Mesenchymal stem cell (in vitro differentiated cells and primary cell): ENCODE measurements at regions not wholly inside any gene's neighbourhood (a gene's known extent, or its start where the extent isn't known, plus 50 kb on each side); places are given as distances from the start of the nearest gene placed in this dataset.
"Not testable (repeated sequence)": the region's sequence is repeated elsewhere in the genome, so short reads cannot be mapped to it uniquely, and the experiment has no call there.

Experiments
- DNase-seq: peaks from one replicate; pipeline ENCODE4 v3.0.0-alpha.2; 2013
- H2AFZ ChIP-seq: one replicate; pipeline ENCODE4 v1.6.1; 2013; ENCODE audit warnings: low read depth, mild to moderate bottlenecking, control low read depth, inconsistent platforms, low read length, moderate library complexity
- H2AK5ac ChIP-seq: 2 replicates; pipeline ENCODE4 v1.6.1; 2013; ENCODE audit warnings: low read length, moderate library complexity, mild to moderate bottlenecking, inconsistent platforms; ENCODE audit not compliant: severe bottlenecking
- H2BK120ac ChIP-seq: one replicate; pipeline ENCODE4 v1.6.1; 2013; ENCODE audit warnings: low read depth, mild to moderate bottlenecking, inconsistent platforms, low read length, moderate library complexity
- H2BK12ac ChIP-seq, 2 experiments: one replicate each; pipeline ENCODE4 v1.6.1; 2013; ENCODE audit warnings: inconsistent platforms in 2 of 2, low read length in 2 of 2, mild to moderate bottlenecking in 2 of 2, moderate library complexity in 2 of 2, control low read depth in 1 of 2
- H2BK15ac ChIP-seq: one replicate; pipeline ENCODE4 v1.6.1; 2013; ENCODE audit warnings: mild to moderate bottlenecking, low read depth, inconsistent platforms; ENCODE audit not compliant: poor library complexity, severe bottlenecking
- H2BK5ac ChIP-seq: 2 replicates; pipeline ENCODE4 v1.6.1; 2013; ENCODE audit warnings: low read depth, mild to moderate bottlenecking, low read length, control low read depth, inconsistent platforms; ENCODE audit not compliant: poor library complexity, severe bottlenecking
- H3K14ac ChIP-seq, 2 experiments: one replicate each; pipeline ENCODE4 v1.6.1; 2013; ENCODE audit warnings: inconsistent platforms in 2 of 2, low read length in 2 of 2, control low read depth in 1 of 2, mild to moderate bottlenecking in 1 of 2, moderate library complexity in 1 of 2
- H3K18ac ChIP-seq, 2 experiments: one replicate each; pipeline ENCODE4 v1.6.1; 2013; ENCODE audit warnings: inconsistent platforms in 2 of 2, low read length in 2 of 2, control low read depth in 1 of 2, low read depth in 1 of 2, mild to moderate bottlenecking in 1 of 2
- H3K23ac ChIP-seq, 2 experiments: one replicate each; pipeline ENCODE4 v1.6.1; 2013; ENCODE audit warnings: inconsistent platforms in 2 of 2, low read length in 2 of 2, mild to moderate bottlenecking in 2 of 2, moderate library complexity in 2 of 2, control low read depth in 1 of 2
- H3K27ac ChIP-seq: 2 replicates; pipeline ENCODE4 v1.5.1; 2013; ENCODE audit warnings: mild to moderate bottlenecking, moderate library complexity, low read length, control low read depth, inconsistent platforms; ENCODE audit not compliant: poor library complexity, severe bottlenecking
- H3K27me3 ChIP-seq, 2 experiments: 2 replicates each; pipeline versions ENCODE4 v1.6.1 to v1.7.0; 2013; ENCODE audit warnings: low read length in 2 of 2, mild to moderate bottlenecking in 2 of 2, moderate library complexity in 2 of 2, control low read depth in 1 of 2, inconsistent platforms in 1 of 2; ENCODE audit not compliant: control insufficient read depth in 1 of 2, insufficient read depth in 1 of 2
- H3K36me3 ChIP-seq, 2 experiments: 2 replicates each; pipeline versions ENCODE4 v1.6.1 to v1.7.0; 2013; ENCODE audit warnings: low read length in 2 of 2, control low read depth in 1 of 2, inconsistent platforms in 1 of 2, low read depth in 1 of 2, mild to moderate bottlenecking in 1 of 2; ENCODE audit not compliant: insufficient read depth in 2 of 2, control insufficient read depth in 1 of 2
- H3K4ac ChIP-seq, 2 experiments: one replicate each; pipeline ENCODE4 v1.6.1; 2013; ENCODE audit warnings: inconsistent platforms in 2 of 2, low read length in 2 of 2, mild to moderate bottlenecking in 2 of 2, moderate library complexity in 2 of 2, control low read depth in 1 of 2, low read depth in 1 of 2
- H3K4me1 ChIP-seq: 2 replicates; pipeline ENCODE4 v1.6.1; 2013; ENCODE audit warnings: low read depth, low read length, control low read depth; ENCODE audit not compliant: control insufficient read depth, insufficient read depth
- H3K4me2 ChIP-seq: 2 replicates; pipeline ENCODE4 v1.6.1; 2013; ENCODE audit warnings: low read length, mild to moderate bottlenecking, inconsistent platforms; ENCODE audit not compliant: poor library complexity, severe bottlenecking
- H3K4me3 ChIP-seq, 2 experiments: 2 replicates each; pipeline versions ENCODE4 v1.5.1 to v1.7.0; 2013; ENCODE audit warnings: low read length in 2 of 2, mild to moderate bottlenecking in 2 of 2, control low read depth in 1 of 2, low read depth in 1 of 2; ENCODE audit not compliant: insufficient read depth in 1 of 2
- H3K79me1 ChIP-seq: replicated peaks from 2 replicates; pipeline ENCODE4 v1.6.1; 2013; ENCODE audit warnings: mild to moderate bottlenecking, control low read depth, low read length, inconsistent platforms; ENCODE audit not compliant: poor library complexity, severe bottlenecking
- H3K9ac ChIP-seq: 2 replicates; pipeline ENCODE4 v1.7.0; 2013; ENCODE audit warnings: mild to moderate bottlenecking, low read length, moderate library complexity
- H3K9me3 ChIP-seq: 2 replicates; pipeline ENCODE4 v1.7.0; 2013; ENCODE audit warnings: mild to moderate bottlenecking, low read length; ENCODE audit not compliant: control insufficient read depth
- H4K8ac ChIP-seq: one replicate; pipeline ENCODE4 v1.6.1; 2013; ENCODE audit warnings: inconsistent platforms, mild to moderate bottlenecking, low read length, moderate library complexity
- H4K91ac ChIP-seq: one replicate; pipeline ENCODE4 v1.6.1; 2013; ENCODE audit warnings: mild to moderate bottlenecking, low read length, inconsistent platforms
- WGBS: methylation state at CpG from one replicate; pipeline ENCODE4 v1.1.7; 2013; ENCODE audit warnings: mixed read lengths; 5-methylcytosine and 5-hydroxymethylcytosine counted together

DNA sequence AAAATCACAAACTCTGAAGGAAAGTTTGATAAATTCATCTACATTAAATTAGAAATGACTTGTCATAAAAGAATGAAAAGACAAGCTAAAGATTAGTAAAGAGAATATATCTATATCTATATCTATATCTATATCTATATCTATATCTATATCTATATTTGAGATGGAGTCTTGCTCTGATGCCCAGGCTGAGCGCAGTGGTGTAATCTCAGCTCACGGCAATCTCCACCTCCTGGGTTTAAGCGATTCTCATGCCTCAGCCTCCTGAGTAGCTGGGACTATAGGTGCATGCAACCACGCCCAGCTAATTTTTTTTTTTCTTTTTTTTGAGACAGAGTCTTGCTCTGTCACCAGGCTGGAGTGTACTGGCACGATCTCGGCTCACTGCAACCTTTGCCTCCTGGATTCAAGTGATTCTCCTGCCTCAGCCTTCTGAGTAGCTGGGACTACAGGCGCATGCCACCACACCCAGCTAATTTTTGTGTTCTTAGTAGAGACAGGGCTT is 202.6 kb downstream of the CTTN start:
- H3K18ac ChIP-seq, H4K91ac ChIP-seq, H2AK5ac ChIP-seq, H3K4me3 ChIP-seq, H2BK12ac ChIP-seq, H3K4me1 ChIP-seq, H2AFZ ChIP-seq, H3K4ac ChIP-seq, H3K4me2 ChIP-seq, H4K8ac ChIP-seq, H2BK15ac ChIP-seq, DNase-seq, H3K36me3 ChIP-seq, H3K9me3 ChIP-seq, H3K14ac ChIP-seq, H2BK5ac ChIP-seq, H3K79me1 ChIP-seq, H3K23ac ChIP-seq, H2BK120ac ChIP-seq, H3K9ac ChIP-seq, H3K27ac ChIP-seq: not testable (repeated sequence)
- WGBS = 86% methylated on average over 7 of the region's 7 CpGs
- H3K27me3 ChIP-seq = peaks cover 5 to 14% of the 10 kb centered on the region in 2 experiments

GRCh38 chr11:70601861-70602538 is 203.7 kb downstream of the CTTN start:
- no peak overlapping the region for H2BK15ac ChIP-seq
- DNase-seq = no peak
- peaks cover 3% of the 10 kb centered on the region for H3K79me1 ChIP-seq
- no peak overlapping the region for H2AK5ac ChIP-seq
- H3K4ac ChIP-seq = no peak overlapping the region
- 60% methylated on average over 11 of the region's 11 CpGs for WGBS
- H2BK5ac ChIP-seq = no peak overlapping the region
- no peak overlapping the region for H4K8ac ChIP-seq
- peaks cover 1% of the 10 kb centered on the region for H3K4me1 ChIP-seq
- no peak overlapping the region for H2BK12ac ChIP-seq
- H3K4me2 ChIP-seq = no peak overlapping the region
- no peak overlapping the region for H3K9ac ChIP-seq
- no peak overlapping the region for H3K18ac ChIP-seq
- H4K91ac ChIP-seq = no peak overlapping the region
- H3K4me3 ChIP-seq = no peak overlapping the region
- no peak overlapping the region for H3K27ac ChIP-seq
- no peak overlapping the region for H2BK120ac ChIP-seq
- H3K23ac ChIP-seq = no peak overlapping the region
- no peaks in the 10 kb centered on the region for H3K36me3 ChIP-seq
- no peak overlapping the region for H3K14ac ChIP-seq
- H3K9me3 ChIP-seq = no peaks in the 10 kb centered on the region
- peaks cover 5 to 14% of the 10 kb centered on the region in 2 experiments for H3K27me3 ChIP-seq
- H2AFZ ChIP-seq = no peak overlapping the region

DNA sequence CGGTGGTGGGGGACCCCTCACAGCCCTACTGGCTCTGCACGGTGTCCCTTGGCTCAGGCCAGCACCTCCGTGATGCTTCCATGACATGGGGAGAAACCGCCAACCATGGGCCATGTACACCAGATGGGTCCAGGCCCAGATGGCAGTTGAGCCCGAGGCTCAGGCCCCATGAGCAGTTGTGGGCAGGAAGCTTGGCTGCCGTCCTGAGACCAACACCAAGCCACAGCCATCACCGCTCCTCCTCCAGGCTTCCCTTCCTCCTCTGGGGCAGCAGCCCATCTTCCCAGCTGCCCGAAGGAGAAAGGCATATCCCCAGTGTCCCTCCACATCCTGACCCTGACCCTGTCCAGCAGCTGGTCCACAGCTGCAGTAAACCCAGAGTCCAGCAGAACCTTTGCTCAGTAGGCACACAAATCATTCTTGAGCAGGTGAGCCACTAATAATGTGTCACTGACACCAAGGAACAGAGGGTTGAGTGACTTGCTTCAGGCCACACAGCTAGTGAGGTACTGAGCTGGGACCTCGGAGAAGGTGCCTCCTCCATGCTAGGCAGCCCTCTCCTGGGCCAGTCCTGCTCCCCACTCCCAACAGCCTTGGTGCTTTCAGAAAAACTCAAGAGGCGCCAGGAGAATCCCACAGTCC is 204.9 kb downstream of the CTTN start:
- Histone ChIP-seq H3K79me1 (peaks cover 3% of the 10 kb centered on the region), H3K27me3 (peaks cover 14 to 15% of the 10 kb centered on the region in 2 experiments), H3K36me3 (no peaks in the 10 kb centered on the region), H2AFZ (no peak overlapping the region), H3K4me2 (no peak overlapping the region), H2BK120ac (no peak overlapping the region), H4K8ac (no peak overlapping the region), H3K4ac (no peak overlapping the region), H3K27ac (no peak overlapping the region), H3K4me1 (peaks cover 1% of the 10 kb centered on the region), H2BK12ac (no peak overlapping the region), H4K91ac (no peak overlapping the region), H3K14ac (no peak overlapping the region), H3K9ac (no peak overlapping the region), H2BK5ac (no peak overlapping the region), H3K23ac (no peak overlapping the region), H2AK5ac (no peak overlapping the region), H3K9me3 (no peaks in the 10 kb centered on the region), H3K4me3 (no peak overlapping the region), H2BK15ac (no peak overlapping the region), H3K18ac (no peak overlapping the region)
- DNase-seq = no peak
- whole genome bisulfite sequencing = 83% methylated on average over 10 of the region's 10 CpGs

DNA sequence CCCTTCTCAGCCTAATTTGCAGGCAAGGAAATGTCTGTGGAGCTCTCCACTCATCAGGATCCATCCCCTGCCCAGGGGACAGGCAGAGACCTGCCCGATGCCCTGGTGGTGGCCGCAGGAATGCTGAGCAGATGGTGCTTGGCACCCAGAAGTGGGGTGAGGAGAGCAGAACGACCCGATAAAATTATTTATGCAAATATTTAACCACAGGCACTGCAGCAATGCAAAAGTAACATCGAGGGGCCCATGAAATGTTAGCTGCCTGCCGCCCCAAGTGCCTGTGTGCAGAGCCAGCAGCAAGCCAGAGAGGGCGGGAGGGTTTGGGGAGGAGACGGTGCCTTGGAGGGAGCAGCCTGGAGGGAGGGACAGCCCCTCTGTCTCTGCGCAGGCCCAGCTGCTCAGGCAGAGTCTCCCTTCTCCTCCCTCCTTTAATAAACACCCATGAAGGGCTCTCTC is 205.5 kb downstream of the CTTN start:
- H3K4me3 ChIP-seq = no peak overlapping the region

More for the DNA sequence above, 205.5 kb downstream of the CTTN start:
- no peak overlapping the region for H2BK15ac ChIP-seq
- no peak overlapping the region for H2BK5ac ChIP-seq
- no peak overlapping the region for H2BK12ac ChIP-seq
- no peak overlapping the region for H3K18ac ChIP-seq
- H3K27ac ChIP-seq = no peak overlapping the region
- H4K8ac ChIP-seq = no peak overlapping the region
- no peak overlapping the region for H3K4ac ChIP-seq
- no peak overlapping the region for H3K23ac ChIP-seq
- peaks cover 14 to 17% of the 10 kb centered on the region in 2 experiments for H3K27me3 ChIP-seq
- no peak overlapping the region for H3K4me2 ChIP-seq
- peaks cover 1% of the 10 kb centered on the region for H3K4me1 ChIP-seq
- H2AK5ac ChIP-seq = no peak overlapping the region
- H3K14ac ChIP-seq = no peak overlapping the region
- H2BK120ac ChIP-seq = no peak overlapping the region
- no peak overlapping the region for H3K9ac ChIP-seq
- WGBS = 70% methylated on average over 5 of the region's 9 CpGs
- peaks cover 3% of the 10 kb centered on the region for H3K79me1 ChIP-seq
- H3K36me3 ChIP-seq = no peaks in the 10 kb centered on the region
- no peak overlapping the region for H2AFZ ChIP-seq
- no peak overlapping the region for H4K91ac ChIP-seq
- DNase-seq = no peak
- no peaks in the 10 kb centered on the region for H3K9me3 ChIP-seq
